ENCODE measurements at regions not wholly inside any gene's neighbourhood (a gene's known extent, or its start where the extent isn't known, plus 50 kb on each side); places are given as distances from the start of the nearest gene placed in this dataset.

DNA sequence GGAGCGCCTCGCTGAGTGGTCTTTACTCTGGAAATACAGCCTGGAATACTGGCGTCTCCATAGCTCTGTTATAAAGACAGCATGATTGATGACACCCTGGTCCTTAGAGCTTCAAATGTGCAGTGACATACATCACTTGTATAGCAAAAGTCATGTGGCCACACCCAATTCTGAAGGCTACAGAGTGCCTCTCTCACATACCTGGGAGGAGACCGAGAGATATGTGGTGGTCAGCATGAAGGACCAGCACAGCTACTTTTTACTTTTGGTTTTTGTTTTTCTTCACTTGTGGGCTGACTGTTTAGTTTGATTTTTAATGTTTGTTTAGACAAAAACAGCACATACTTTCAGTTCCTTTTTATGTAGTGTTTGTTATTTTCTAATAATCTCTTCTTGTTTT, 938.5 kb upstream of the SOX11 start:
- Histone ChIP-seq H3F3A (ENCODE audit: control insufficient read depth, insufficient read depth) (no peaks in the 10 kb centered on the region), H3K27me3 (ENCODE audit: control insufficient read depth, low read length) (no peaks in the 10 kb centered on the region), H3K4me3 (ENCODE audit: low read length) (no peak overlapping the region), H3K4me1 (ENCODE audit: control insufficient read depth, low read length) (no peaks in the 10 kb centered on the region), H3K4me2 (ENCODE audit: low read length) (no peak overlapping the region), H3K9me3 (ENCODE audit: control insufficient read depth, insufficient read depth, low read length) (no peaks in the 10 kb centered on the region), H4K20me1 (ENCODE audit: control insufficient read depth, insufficient read depth, low read depth, low read length) (no peaks in the 10 kb centered on the region), H3K79me2 (ENCODE audit: control insufficient read depth, low read length) (no peaks in the 10 kb centered on the region), H3K36me3 (ENCODE audit: control insufficient read depth, low read length) (no peaks in the 10 kb centered on the region), H3K27ac (ENCODE audit: low read depth, low read length) (no peak overlapping the region), H3K9me2 (replicated peaks; ENCODE audit: control insufficient read depth, low read length) (no peaks in the 10 kb centered on the region)
- TF ChIP-seq EZH2phosphoT487 (IDR thresholded peaks at IDR 0.05; ENCODE audit: borderline replicate concordance, low read length): no peak
- TF ChIP-seq, protein P1, sequence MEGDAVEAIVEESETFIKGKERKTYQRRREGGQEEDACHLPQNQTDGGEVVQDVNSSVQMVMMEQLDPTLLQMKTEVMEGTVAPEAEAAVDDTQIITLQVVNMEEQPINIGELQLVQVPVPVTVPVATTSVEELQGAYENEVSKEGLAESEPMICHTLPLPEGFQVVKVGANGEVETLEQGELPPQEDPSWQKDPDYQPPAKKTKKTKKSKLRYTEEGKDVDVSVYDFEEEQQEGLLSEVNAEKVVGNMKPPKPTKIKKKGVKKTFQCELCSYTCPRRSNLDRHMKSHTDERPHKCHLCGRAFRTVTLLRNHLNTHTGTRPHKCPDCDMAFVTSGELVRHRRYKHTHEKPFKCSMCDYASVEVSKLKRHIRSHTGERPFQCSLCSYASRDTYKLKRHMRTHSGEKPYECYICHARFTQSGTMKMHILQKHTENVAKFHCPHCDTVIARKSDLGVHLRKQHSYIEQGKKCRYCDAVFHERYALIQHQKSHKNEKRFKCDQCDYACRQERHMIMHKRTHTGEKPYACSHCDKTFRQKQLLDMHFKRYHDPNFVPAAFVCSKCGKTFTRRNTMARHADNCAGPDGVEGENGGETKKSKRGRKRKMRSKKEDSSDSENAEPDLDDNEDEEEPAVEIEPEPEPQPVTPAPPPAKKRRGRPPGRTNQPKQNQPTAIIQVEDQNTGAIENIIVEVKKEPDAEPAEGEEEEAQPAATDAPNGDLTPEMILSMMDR (IDR thresholded peaks at IDR 0.05; ENCODE audit: low read depth, low read length, poor library complexity, severe bottlenecking): no peak

DNA sequence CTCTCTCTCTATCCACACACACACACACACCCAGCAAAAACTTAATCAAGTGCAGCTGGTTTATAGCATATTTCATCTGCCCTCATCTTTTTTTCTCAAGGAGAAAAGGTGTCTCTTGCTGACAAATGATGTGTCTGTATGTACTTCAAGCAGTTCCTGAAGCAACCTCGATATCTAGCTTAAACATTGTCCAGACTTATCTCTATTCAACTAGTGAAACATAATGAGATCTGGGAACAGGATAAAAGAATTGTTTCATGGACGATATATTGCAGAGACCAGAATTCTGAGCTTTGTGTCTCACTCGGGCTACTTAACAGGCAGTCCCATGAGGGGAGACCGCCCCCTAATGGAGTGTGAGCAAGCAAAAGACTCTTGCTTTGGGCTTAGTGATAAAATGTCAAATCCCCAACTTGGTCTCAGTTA, 929.2 kb upstream of the SOX11 start:
- no peak overlapping the region for H3K27ac ChIP-seq (ENCODE audit: low read depth, low read length)
- H3K36me3 ChIP-seq (ENCODE audit: control insufficient read depth, low read length): no peaks in the 10 kb centered on the region
- TF ChIP-seq EZH2phosphoT487 (IDR thresholded peaks at IDR 0.05; ENCODE audit: borderline replicate concordance, low read length): no peak
- TF ChIP-seq, protein P1 (IDR thresholded peaks at IDR 0.05; ENCODE audit: low read depth, low read length, poor library complexity, severe bottlenecking): peak; percentile 60

DNA sequence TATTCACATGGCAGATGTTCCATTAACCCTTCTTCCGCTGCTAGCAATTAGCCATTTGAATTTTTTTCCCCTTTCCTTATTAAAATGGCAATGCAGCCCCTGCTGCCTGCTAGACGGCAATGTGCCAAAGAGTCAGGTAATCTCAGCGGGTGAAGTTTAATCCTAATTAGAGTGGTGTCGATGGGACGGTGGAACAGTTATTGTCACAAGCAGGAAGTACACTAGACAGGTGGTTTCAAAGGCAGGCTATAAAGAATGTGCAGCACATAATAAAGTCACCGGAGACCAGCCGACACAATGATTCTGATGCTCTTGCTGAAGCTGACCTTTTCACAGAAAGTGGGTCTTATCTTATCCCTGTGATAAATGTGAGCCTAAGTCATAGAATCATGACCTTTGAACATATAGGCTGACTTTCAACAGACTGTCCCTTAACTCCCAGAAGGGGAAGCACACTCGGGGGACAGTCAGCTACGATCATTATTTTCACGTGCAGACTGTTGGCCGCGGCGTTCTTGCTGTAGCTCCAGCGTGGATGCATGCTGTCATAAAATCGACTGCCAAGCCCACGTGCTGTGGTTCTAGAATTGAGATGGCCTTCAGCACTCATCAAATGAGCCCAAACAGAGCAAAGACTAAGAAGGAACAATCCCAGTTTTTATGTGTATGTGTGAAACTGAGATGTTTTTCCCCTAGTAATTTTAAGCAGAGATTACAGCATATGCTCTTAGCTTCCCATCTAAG, 926.2 kb upstream of the SOX11 start:
- Histone ChIP-seq H3K4me1 (ENCODE audit: control insufficient read depth, low read length) (no peaks in the 10 kb centered on the region), H4K20me1 (ENCODE audit: control insufficient read depth, insufficient read depth, low read depth, low read length) (no peaks in the 10 kb centered on the region), H3K9me3 (ENCODE audit: control insufficient read depth, insufficient read depth, low read length) (no peaks in the 10 kb centered on the region), H3K36me3 (ENCODE audit: control insufficient read depth, low read length) (no peaks in the 10 kb centered on the region), H3K27me3 (ENCODE audit: control insufficient read depth, low read length) (no peaks in the 10 kb centered on the region), H3K79me2 (ENCODE audit: control insufficient read depth, low read length) (no peaks in the 10 kb centered on the region), H3F3A (ENCODE audit: control insufficient read depth, insufficient read depth) (no peaks in the 10 kb centered on the region), H3K9me2 (replicated peaks; ENCODE audit: control insufficient read depth, low read length) (no peaks in the 10 kb centered on the region), H3K4me2 (ENCODE audit: low read length) (no peak overlapping the region), H3K4me3 (ENCODE audit: low read length) (no peak overlapping the region), H3K27ac (ENCODE audit: low read depth, low read length) (no peak overlapping the region)
- no peak for TF ChIP-seq EZH2phosphoT487 (IDR thresholded peaks at IDR 0.05; ENCODE audit: borderline replicate concordance, low read length)
- TF ChIP-seq, protein P1 (IDR thresholded peaks at IDR 0.05; ENCODE audit: low read depth, low read length, poor library complexity, severe bottlenecking): no peak

More for the DNA sequence above, 929.2 kb upstream of the SOX11 start:
- Histone ChIP-seq H3F3A (ENCODE audit: control insufficient read depth, insufficient read depth) (no peaks in the 10 kb centered on the region), H3K9me3 (ENCODE audit: control insufficient read depth, insufficient read depth, low read length) (no peaks in the 10 kb centered on the region), H4K20me1 (ENCODE audit: control insufficient read depth, insufficient read depth, low read depth, low read length) (no peaks in the 10 kb centered on the region), H3K27me3 (ENCODE audit: control insufficient read depth, low read length) (no peaks in the 10 kb centered on the region), H3K79me2 (ENCODE audit: control insufficient read depth, low read length) (no peaks in the 10 kb centered on the region), H3K9me2 (replicated peaks; ENCODE audit: control insufficient read depth, low read length) (no peaks in the 10 kb centered on the region), H3K4me3 (ENCODE audit: low read length) (no peak overlapping the region), H3K4me1 (ENCODE audit: control insufficient read depth, low read length) (no peaks in the 10 kb centered on the region), H3K4me2 (ENCODE audit: low read length) (no peak overlapping the region)
